Activated effector memory CD4-positive, alpha-beta T cell treated with Interleukin-2 at 50 U/mL for 16 hours (primary cell): ENCODE measurements at regions not wholly inside any gene's neighbourhood (a gene's known extent, or its start where the extent isn't known, plus 50 kb on each side); places are given as distances from the start of the nearest gene placed in this dataset.
"Not testable (repeated sequence)": the region's sequence is repeated elsewhere in the genome, so short reads cannot be mapped to it uniquely, and the experiment has no call there.

Experiments used
- DNase-seq: peaks from one replicate; pipeline ENCODE4 v3.0.0-alpha.2; 2020

GRCh38 chr4:101415962-101416361, 68.6 kb upstream of the PPP3CA start:
- DNase-seq = no peak

- DNase-seq = no peak
Measured at GRCh38 chr4:101414496-101414895, 67.2 kb upstream of the PPP3CA start.

GRCh38 chr4:101411926-101412325, 64.6 kb upstream of the PPP3CA start:
- DNase-seq = no peak

GRCh38 chr4:101411281-101411910, 64.1 kb upstream of the PPP3CA start:
- DNase-seq = not testable (repeated sequence)

- no peak for DNase-seq
Measured at GRCh38 chr4:101400096-101400495, 52.8 kb upstream of the PPP3CA start.

- no peak for DNase-seq
Measured at GRCh38 chr4:101398807-101399206, 51.5 kb upstream of the PPP3CA start.
